ENCODE measurements at regions not wholly inside any gene's neighbourhood (a gene's known extent, or its start where the extent isn't known, plus 50 kb on each side); places are given as distances from the start of the nearest gene placed in this dataset.

- TF ChIP-seq CTCF (conservative IDR thresholded peaks at IDR 0.05; ENCODE audit: low read length): no peak
- no peak for TF ChIP-seq EZH2phosphoT487 (IDR thresholded peaks at IDR 0.05; ENCODE audit: borderline replicate concordance, low read depth, low read length)
Measured at GRCh38 chr6:26187981-26188635, 100.9 kb downstream of the HFE start.
